ENCODE measurements at regions not wholly inside any gene's neighbourhood (a gene's known extent, or its start where the extent isn't known, plus 50 kb on each side); places are given as distances from the start of the nearest gene placed in this dataset.

GRCh38 chr21:35428489-35428888 is 379.4 kb upstream of the RUNX1 start:
- no peak for TF ChIP-seq CTCF (IDR thresholded peaks at IDR 0.05)
- TF ChIP-seq POLR2A (IDR thresholded peaks at IDR 0.05), result no peak

Measured in adrenal gland (tissue), 5 donors.